A673 (cell line): ENCODE measurements at regions not wholly inside any gene's neighbourhood (a gene's known extent, or its start where the extent isn't known, plus 50 kb on each side); places are given as distances from the start of the nearest gene placed in this dataset.

Source experiments
- CTCF ChIP-seq: fragments of 300-800, 200-600 bp; sonication (generic); conservative IDR thresholded peaks from 2 replicates; pipeline ENCODE4 v1.5.1; 2017; ENCODE audit warnings: low read depth, mild to moderate bottlenecking, antibody characterized with exemption, low read length, moderate library complexity, mixed read lengths
- EZH2 ChIP-seq: fragments of 200-600 bp; sonication (generic); IDR thresholded peaks from 2 replicates; pipeline ENCODE4 v1.6.1; 2017; ENCODE audit warnings: borderline replicate concordance, low read depth, mild to moderate bottlenecking, mixed read lengths, antibody characterized with exemption, low read length; ENCODE audit not compliant: poor library complexity, severe bottlenecking

GRCh38 chr6:74369556-74369993 is 673.6 kb downstream of the CD109 start:
- TF ChIP-seq CTCF (no peak), EZH2 (no peak)
